ENCODE measurements at regions not wholly inside any gene's neighbourhood (a gene's known extent, or its start where the extent isn't known, plus 50 kb on each side); places are given as distances from the start of the nearest gene placed in this dataset.
"Not testable (repeated sequence)": the region's sequence is repeated elsewhere in the genome, so short reads cannot be mapped to it uniquely, and the experiment has no call there.

- DNase-seq (ENCODE audit: low read depth in 4 of 4, low spot score in 2 of 4), result no peak
Measured at GRCh38 chr18:49731860-49732311, 81.4 kb downstream of the ACAA2 start.

DNA sequence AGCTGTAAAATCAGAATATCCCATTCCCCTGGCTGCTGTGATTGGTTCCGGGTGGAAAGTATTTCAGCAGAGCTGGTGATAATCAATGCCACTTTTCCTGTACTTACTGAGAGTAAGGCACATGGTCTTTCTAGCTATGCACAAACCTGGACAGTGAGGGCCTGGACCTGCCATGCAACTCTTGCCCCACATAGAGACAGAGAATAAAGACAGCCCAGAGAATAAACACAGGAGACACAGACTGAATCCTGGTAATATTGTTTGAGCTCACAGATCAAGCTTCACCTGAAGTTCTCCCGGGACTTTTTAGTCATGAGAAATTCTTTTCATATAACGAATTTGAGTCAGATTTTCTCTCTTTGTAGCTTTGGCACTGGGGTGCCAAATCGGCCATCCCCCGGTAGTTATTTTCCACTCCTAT lies 81.9 kb downstream of the ACAA2 start:
- DNase-seq (ENCODE audit: low read depth in 4 of 4, low spot score in 2 of 4), result no peak

DNA sequence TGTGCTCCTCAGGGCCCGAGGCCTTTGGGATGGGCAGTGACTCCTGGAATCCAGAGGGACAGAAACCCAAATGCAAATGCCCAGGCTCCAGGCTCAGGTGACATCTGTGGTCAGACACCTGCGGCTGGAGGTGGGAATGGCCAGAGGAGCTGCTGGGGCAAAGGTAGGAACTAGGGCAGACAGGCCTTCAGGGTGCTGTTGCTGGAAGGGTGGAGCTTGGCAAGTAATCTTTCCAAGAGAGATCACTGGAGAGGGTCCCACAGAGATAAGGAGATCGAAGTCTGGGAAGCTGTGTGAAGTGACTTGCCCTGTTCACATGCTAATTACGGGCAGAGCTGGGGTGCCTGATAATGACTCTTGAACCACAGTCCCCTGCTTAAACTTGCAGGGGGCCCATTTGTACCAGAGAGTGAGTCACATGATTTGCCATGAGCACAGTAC lies 82.4 kb downstream of the ACAA2 start:
- no peak for DNase-seq (ENCODE audit: low read depth in 4 of 4, low spot score in 2 of 4)

GRCh38 chr18:49728542-49728941 lies 84.8 kb downstream of the ACAA2 start:
- DNase-seq (ENCODE audit: low read depth in 4 of 4, low spot score in 2 of 4), result no peak

- DNase-seq (ENCODE audit: low read depth in 4 of 4, low spot score in 2 of 4), result no peak
Measured at GRCh38 chr18:49727816-49728215, 85.5 kb downstream of the ACAA2 start.

- DNase-seq (ENCODE audit: low read depth in 4 of 4, low spot score in 2 of 4), result no peak
Measured at GRCh38 chr18:49726675-49726963, 86.7 kb downstream of the ACAA2 start.

DNA sequence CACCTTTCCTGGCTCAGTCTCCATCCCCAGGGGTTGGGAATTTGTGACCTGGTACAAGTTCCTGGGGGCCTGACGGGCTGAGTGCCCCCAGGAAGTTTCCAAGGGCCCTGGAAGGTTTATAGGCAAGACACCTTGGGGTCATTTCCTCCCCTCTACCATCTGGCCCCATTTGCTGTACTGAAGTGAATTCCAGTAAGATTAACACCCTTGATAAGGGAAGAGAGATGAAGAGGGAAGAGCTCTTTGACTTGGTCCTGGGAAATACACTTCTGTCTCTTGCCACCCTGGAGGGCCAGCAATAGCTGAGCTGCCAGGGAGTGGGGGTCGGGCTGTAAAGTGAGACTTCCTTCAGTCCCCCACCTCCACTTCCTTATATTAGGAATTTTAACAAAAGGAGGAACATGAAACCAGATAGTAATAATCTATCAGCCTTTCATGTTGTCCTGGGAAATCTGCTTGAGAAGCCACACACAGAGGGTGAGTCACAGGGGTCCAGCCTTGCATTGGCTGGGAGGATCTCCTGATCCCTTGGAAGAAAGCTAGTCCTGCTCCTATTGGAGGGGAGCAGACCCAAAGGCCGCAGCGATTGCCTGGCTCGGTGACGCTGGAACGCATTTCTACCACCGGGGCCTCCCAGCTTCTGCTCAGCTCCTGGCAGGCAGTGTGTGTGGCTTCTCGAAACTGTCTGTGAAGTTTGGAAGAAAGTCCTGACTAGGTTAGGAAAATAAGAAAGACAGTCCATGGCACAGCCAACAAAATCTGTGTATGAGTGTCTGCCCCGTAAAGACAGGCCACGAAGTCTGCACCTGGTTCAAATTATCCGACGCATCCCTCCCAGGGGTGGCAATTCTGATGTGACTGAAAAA lies 87.3 kb downstream of the ACAA2 start:
- no peak for DNase-seq (ENCODE audit: low read depth in 4 of 4, low spot score in 2 of 4)

DNA sequence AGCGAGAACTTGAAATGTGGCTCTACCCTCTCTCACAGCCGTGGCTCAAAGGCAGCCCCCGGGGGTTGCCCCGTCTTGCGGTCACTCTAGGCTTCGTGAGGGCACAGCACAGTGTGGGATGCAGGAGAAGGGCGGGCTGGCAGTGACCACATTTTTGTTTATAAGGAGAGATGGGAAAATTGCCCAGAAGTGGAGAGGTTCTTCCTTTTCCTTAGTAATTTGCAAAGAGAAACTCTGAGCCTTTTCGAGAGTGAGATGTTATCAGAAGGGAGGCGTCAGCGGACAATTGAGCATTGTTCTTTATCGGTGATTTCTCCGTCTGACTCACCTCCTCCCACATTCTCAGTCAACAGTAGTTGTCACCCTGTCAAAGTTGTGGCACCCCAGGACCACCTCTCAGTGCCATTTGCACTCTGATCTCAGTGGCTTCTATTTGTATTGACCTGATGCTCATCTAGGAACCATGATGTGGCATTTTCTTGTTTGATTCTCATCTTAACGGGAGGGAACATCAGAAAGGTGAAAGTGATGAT lies 89.6 kb downstream of the ACAA2 start:
- DNase-seq (ENCODE audit: low read depth in 4 of 4, low spot score in 2 of 4), result no peak

DNA sequence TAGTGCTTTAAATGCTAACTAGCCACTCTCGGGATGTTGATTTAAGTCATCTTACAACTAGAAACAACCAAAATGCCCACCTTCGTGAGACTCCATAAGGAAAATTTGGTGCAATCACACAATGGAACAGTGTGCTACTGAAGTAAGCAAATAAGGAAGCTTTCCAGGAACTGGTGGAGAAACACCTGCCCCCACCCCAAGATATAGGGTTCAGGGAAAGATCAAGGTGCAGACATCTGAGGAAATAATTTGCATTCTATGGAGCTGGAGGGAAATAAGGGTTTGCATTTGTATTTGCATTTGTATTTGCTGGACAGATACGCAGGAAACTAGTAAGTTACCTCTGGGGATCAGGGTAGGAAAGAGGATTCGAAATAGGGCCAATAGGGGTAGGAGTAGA lies 90.9 kb downstream of the ACAA2 start:
- no peak for DNase-seq (ENCODE audit: low read depth in 4 of 4, low spot score in 2 of 4)

DNA sequence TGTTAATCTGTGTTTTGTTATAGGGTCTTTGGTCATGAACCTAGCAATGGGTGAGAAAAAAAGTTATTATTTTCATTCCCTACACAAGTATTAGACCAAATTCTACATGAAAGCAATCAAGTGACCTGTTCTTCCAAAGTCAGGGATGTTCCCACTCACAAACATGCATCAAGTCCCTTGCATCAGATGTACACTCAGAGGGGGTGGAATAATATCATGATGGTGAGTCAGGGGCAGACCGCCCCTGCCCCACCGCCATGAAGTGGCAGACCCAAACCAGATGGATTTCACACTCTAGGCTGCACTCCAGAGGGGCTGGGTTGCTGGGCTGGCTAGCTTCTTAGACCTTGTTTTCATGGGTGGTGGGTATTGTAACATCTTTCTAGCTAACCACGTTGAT lies 91.4 kb downstream of the ACAA2 start:
- no peak for DNase-seq (ENCODE audit: low read depth in 4 of 4, low spot score in 2 of 4)

- not testable (repeated sequence) for DNase-seq (ENCODE audit: low read depth in 4 of 4, low spot score in 2 of 4)
Measured at GRCh38 chr18:49720944-49721343, 92.4 kb downstream of the ACAA2 start.

DNA sequence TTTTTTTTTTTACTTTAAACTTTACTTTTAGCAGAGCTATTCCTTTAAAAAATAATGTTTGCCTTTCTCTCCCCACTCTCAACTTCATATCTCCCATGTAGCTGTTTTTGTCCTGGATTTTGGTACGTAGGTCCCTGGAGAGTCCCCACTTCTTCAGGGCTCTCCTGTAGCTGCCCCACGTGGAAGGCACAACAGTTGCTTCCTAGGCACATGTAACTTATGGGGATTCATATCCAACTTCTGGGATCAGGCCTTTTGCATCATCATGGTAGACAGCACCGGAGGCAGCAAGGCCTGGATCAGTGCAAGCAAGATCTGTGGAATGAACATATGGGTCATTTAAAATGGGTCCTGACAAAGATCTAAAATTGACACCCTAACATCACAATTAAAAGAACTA lies 95.7 kb downstream of the ACAA2 start:
- DNase-seq (ENCODE audit: low read depth in 4 of 4, low spot score in 2 of 4), result no peak

DNA sequence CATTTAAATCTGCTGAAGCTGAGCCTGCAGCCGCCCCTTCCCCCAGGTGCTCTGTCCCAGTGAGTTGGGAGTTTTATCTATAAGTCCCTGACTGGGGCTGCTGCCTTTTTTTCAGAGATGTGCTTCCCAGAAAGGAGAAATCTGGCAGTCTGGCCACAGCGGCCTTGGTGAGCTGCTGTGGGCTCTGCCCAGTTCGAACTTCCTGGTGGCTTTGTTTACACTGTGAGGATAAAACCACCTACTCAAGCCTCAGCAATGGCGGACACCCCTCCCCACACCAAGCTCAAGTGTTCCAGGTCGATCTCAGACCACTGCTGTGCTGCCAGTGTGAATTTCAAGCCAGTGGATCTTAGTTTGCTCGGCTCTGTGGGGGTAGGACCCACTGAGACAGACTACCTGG lies 97.3 kb downstream of the ACAA2 start:
- DNase-seq (ENCODE audit: low read depth in 4 of 4, low spot score in 2 of 4), result no peak

DNA sequence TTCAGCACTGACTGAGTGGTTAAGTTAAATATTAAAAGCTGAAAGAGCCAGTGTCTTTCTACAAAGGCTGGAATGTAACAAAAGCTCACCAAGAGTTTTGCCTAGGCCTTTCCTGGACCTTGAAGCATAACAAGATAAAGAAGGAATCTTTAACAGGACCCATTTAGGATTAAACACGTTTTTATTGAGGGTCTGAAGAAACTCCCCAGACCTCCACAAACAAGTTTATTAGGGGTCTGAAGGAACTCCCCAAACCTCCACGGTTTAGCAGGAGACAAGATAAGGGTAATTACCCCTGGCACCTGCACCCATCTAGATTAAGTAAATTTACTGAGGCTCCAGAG lies 104.0 kb downstream of the ACAA2 start:
- DNase-seq (ENCODE audit: low read depth in 4 of 4, low spot score in 2 of 4), result no peak

DNA sequence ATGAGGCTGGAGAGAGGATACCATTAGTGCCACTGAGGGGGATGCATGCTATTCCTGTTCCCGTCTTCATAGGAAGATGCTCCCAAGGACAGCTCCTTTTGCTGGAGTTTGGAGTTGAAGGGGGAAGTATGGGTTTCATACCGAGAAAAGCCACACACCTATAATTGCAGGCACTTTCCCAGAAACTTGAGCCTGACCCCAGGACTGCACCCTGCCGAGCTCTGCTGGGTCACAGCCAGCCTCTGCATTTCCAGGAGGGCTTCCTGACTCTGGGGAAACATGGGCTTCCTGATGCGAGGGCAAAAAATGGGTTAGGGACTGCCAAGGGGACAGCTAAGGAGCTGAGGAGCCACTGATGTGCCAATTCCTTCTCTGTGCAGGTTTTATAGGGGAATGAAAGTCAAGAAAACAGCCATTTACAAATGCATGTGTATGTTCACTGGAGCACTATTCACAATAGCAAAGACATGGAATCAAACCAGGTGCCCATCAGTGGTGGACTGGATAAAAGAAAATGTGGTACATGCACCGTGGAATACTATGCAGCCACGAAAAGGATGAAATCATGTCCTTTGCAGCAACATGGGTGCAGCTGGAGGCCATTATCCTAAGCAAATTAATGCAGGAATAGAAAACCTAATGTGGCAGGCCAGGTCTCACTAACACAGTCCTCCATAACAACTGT lies 104.5 kb downstream of the ACAA2 start:
- no peak for DNase-seq (ENCODE audit: low read depth in 4 of 4, low spot score in 2 of 4)

- no peak for DNase-seq (ENCODE audit: low read depth in 4 of 4, low spot score in 2 of 4)
Measured at GRCh38 chr18:49707599-49707998, 105.7 kb downstream of the ACAA2 start.

GRCh38 chr18:49704334-49704733 lies 109.0 kb downstream of the ACAA2 start:
- no peak for DNase-seq (ENCODE audit: low read depth in 4 of 4, low spot score in 2 of 4)

GRCh38 chr18:49701190-49701589 lies 112.1 kb downstream of the ACAA2 start:
- no peak for DNase-seq (ENCODE audit: low read depth in 4 of 4, low spot score in 2 of 4)

- DNase-seq (ENCODE audit: low read depth in 4 of 4, low spot score in 2 of 4), result no peak
Measured at GRCh38 chr18:49699303-49699702, 114.0 kb downstream of the ACAA2 start.

DNA sequence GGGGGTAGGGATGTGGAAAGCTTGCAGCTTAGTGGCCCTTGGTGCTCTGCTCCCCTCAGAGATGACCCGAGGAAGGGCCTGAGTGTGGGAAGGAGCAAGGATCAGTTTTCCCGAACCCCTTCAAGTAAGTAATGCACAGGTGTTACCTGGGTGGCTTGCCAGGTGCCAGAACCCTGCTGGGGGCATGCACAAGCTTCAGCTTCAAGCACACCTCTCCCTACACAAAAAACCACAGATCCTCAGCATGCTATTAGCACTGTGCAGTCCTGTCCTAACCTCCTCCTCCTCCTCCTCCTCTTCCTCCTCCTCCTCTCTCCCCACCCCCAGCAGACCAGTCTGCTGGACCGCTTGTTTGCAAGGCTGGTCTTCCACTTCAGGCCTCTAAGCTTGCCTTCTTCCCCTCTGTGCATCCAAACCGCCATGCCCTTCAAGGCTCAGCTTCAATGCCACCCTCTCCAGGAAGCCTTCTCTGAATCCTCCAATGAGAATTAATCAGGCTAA lies 114.8 kb downstream of the ACAA2 start:
- DNase-seq (ENCODE audit: low read depth in 4 of 4, low spot score in 2 of 4), result no peak

DNA sequence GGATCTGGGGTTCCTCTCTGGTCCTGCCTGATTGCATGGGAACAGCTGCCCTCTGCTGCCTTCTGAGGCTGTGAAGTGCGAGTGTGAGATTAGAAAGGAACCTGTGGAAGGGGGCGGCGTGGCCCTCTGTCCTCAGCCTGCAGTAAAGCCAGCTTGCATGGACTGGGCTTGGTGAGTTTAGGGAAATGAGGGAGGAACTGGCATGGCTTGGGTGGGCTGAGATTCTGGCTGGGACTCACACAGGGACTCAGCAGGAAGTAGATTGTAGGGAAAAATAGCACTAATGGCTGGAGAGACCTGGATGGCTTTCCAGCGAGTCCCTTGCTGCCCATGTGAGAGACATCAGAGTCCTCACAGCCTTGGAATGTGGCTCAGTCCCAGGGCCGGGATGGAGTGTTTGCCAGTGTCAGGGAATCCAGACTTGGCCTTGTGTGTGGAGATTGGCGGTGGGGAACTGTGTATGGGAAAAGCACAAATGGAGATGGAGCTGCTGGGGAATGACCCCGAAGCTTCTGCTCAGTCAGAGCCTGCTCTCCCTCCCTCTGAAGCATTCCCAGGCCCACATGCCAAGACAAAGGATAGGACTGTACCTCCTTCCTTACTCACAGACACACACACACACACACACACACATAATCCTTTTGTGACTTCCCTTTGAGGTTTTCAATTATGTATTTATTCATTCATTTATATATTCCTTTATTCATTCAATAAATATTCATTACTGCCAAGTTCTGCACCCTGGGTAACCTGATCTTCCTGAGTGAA lies 115.4 kb downstream of the ACAA2 start:
- DNase-seq (ENCODE audit: low read depth in 4 of 4, low spot score in 2 of 4), result no peak
